IPS-18a (cell line): ENCODE measurements at regions not wholly inside any gene's neighbourhood (a gene's known extent, or its start where the extent isn't known, plus 50 kb on each side); places are given as distances from the start of the nearest gene placed in this dataset.

ENCODE experiments used
- H3K27ac ChIP-seq: one replicate; pipeline ENCODE4 v1.5.1; 2013; ENCODE audit warnings: low read length
- H3K27me3 ChIP-seq: one replicate; pipeline ENCODE4 v1.6.1; 2013; ENCODE audit warnings: mild to moderate bottlenecking, low read length; ENCODE audit not compliant: control insufficient read depth, insufficient read depth
- H3K36me3 ChIP-seq: one replicate; pipeline ENCODE4 v1.6.1; 2013; ENCODE audit warnings: low read depth, low read length; ENCODE audit not compliant: control insufficient read depth
- H3K4me1 ChIP-seq: one replicate; pipeline ENCODE4 v1.6.1; 2013; ENCODE audit warnings: low read depth, low read length; ENCODE audit not compliant: control insufficient read depth
- H3K4me3 ChIP-seq: one replicate; pipeline ENCODE4 v1.5.1; 2013; ENCODE audit warnings: low read length
- H3K9ac ChIP-seq: one replicate; pipeline ENCODE4 v1.6.1; 2013; ENCODE audit warnings: mild to moderate bottlenecking, low read length, moderate library complexity
- H3K9me3 ChIP-seq: one replicate; pipeline ENCODE4 v1.6.1; 2013; ENCODE audit warnings: low read depth, low read length; ENCODE audit not compliant: control insufficient read depth

GRCh38 chr12:58819345-58819744, 101.0 kb downstream of the LRIG3 start:
- peaks cover 7% of the 10 kb centered on the region for H3K4me1 ChIP-seq
- H3K36me3 ChIP-seq = no peaks in the 10 kb centered on the region

GRCh38 chr12:58819985-58820384, 100.3 kb downstream of the LRIG3 start:
- Histone ChIP-seq H3K27me3 (no peaks in the 10 kb centered on the region), H3K27ac (no peak overlapping the region), H3K9me3 (no peaks in the 10 kb centered on the region), H3K4me1 (peaks cover 7% of the 10 kb centered on the region), H3K4me3 (no peak overlapping the region), H3K36me3 (no peaks in the 10 kb centered on the region), H3K9ac (no peak overlapping the region)

More at GRCh38 chr12:58819345-58819744, 101.0 kb downstream of the LRIG3 start:
- Histone ChIP-seq H3K9me3 (no peaks in the 10 kb centered on the region), H3K27ac (no peak overlapping the region), H3K9ac (no peak overlapping the region), H3K27me3 (no peaks in the 10 kb centered on the region), H3K4me3 (no peak overlapping the region)
